ENCODE measurements at regions not wholly inside any gene's neighbourhood (a gene's known extent, or its start where the extent isn't known, plus 50 kb on each side); places are given as distances from the start of the nearest gene placed in this dataset.

- Histone ChIP-seq H3K4me3 (ENCODE audit: control insufficient read depth in 2 of 3, extremely low read depth in 1 of 3, insufficient read depth in 2 of 3, low read depth in 1 of 3, low read length in 3 of 3) (no peak overlapping the region), H4K20me1 (ENCODE audit: control insufficient read depth, extremely low read depth, insufficient read depth, low read length) (no peaks in the 10 kb centered on the region), H3K9me1 (ENCODE audit: control insufficient read depth, extremely low read depth, insufficient read depth, low read length) (no peaks in the 10 kb centered on the region), H3K27ac (ENCODE audit: control insufficient read depth, insufficient read depth, low read length) (no peak overlapping the region), H3K9me3 (ENCODE audit: control insufficient read depth, low read depth, low read length) (no peaks in the 10 kb centered on the region), H2AFZ (ENCODE audit: control insufficient read depth, low read length) (no peak overlapping the region), H3K27me3 (ENCODE audit: control insufficient read depth, extremely low read depth, insufficient read depth, low read length) (peaks cover 5% of the 10 kb centered on the region), H3K9ac (ENCODE audit: control insufficient read depth, extremely low read depth, insufficient read depth, low read length) (no peak overlapping the region), H3K4me1 (ENCODE audit: control insufficient read depth, extremely low read depth, insufficient read depth, low read length) (no peaks in the 10 kb centered on the region), H3K36me3 (ENCODE audit: control insufficient read depth in 2 of 2, extremely low read depth in 1 of 2, insufficient read depth in 2 of 2, low read length in 2 of 2) (no peaks in the 10 kb centered on the region), H3K4me2 (ENCODE audit: control insufficient read depth, extremely low read depth, insufficient read depth, low read depth, low read length) (no peak overlapping the region), H3K79me2 (ENCODE audit: control insufficient read depth, insufficient read depth, low read length) (no peaks in the 10 kb centered on the region)
- TF ChIP-seq EZH2 (IDR thresholded peaks at IDR 0.05; ENCODE audit: low read length): no peak
- TF ChIP-seq, protein P1, sequence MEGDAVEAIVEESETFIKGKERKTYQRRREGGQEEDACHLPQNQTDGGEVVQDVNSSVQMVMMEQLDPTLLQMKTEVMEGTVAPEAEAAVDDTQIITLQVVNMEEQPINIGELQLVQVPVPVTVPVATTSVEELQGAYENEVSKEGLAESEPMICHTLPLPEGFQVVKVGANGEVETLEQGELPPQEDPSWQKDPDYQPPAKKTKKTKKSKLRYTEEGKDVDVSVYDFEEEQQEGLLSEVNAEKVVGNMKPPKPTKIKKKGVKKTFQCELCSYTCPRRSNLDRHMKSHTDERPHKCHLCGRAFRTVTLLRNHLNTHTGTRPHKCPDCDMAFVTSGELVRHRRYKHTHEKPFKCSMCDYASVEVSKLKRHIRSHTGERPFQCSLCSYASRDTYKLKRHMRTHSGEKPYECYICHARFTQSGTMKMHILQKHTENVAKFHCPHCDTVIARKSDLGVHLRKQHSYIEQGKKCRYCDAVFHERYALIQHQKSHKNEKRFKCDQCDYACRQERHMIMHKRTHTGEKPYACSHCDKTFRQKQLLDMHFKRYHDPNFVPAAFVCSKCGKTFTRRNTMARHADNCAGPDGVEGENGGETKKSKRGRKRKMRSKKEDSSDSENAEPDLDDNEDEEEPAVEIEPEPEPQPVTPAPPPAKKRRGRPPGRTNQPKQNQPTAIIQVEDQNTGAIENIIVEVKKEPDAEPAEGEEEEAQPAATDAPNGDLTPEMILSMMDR (optimal IDR thresholded peaks at IDR 0.05 in 1 of 3, IDR thresholded peaks at IDR 0.05 in 1 of 3, conservative IDR thresholded peaks at IDR 0.05 in 1 of 3; ENCODE audit: extremely low read depth in 1 of 3, insufficient read depth in 2 of 3, low read length in 3 of 3): no peak
- FAIRE-seq (no peak), DNase-seq (ENCODE audit: low read depth, low spot score) (no peak)
- dilution Hi-C loops (cut with MboI; ENCODE audit: extremely low pct_ligation_motif_present, low sequenced_read_pairs): no loop called here
These were observed 204.3 kb downstream of the KIF26A start for GRCh38 chr14:104342435-104343293.

GRCh38 chr14:104343294-104343625 lies 204.9 kb downstream of the KIF26A start:
- FAIRE-seq: no peak
- no peak overlapping the region for H3K9ac ChIP-seq (ENCODE audit: control insufficient read depth, extremely low read depth, insufficient read depth, low read length)
- H3K9me1 ChIP-seq (ENCODE audit: control insufficient read depth, extremely low read depth, insufficient read depth, low read length): no peaks in the 10 kb centered on the region
- no peaks in the 10 kb centered on the region for H3K9me3 ChIP-seq (ENCODE audit: control insufficient read depth, low read depth, low read length)
- no peak overlapping the region for H3K4me2 ChIP-seq (ENCODE audit: control insufficient read depth, extremely low read depth, insufficient read depth, low read depth, low read length)
- dilution Hi-C loops (cut with MboI; ENCODE audit: extremely low pct_ligation_motif_present, low sequenced_read_pairs): no loop called here
- no peaks in the 10 kb centered on the region for H3K36me3 ChIP-seq (ENCODE audit: control insufficient read depth in 2 of 2, extremely low read depth in 1 of 2, insufficient read depth in 2 of 2, low read length in 2 of 2)
- TF ChIP-seq EZH2 (IDR thresholded peaks at IDR 0.05; ENCODE audit: low read length): no peak
- TF ChIP-seq, protein P1 (optimal IDR thresholded peaks at IDR 0.05 in 1 of 3, IDR thresholded peaks at IDR 0.05 in 1 of 3, conservative IDR thresholded peaks at IDR 0.05 in 1 of 3; ENCODE audit: extremely low read depth in 1 of 3, insufficient read depth in 2 of 3, low read length in 3 of 3): no peak
- H3K27me3 ChIP-seq (ENCODE audit: control insufficient read depth, extremely low read depth, insufficient read depth, low read length): peaks cover 5% of the 10 kb centered on the region
- no peaks in the 10 kb centered on the region for H3K79me2 ChIP-seq (ENCODE audit: control insufficient read depth, insufficient read depth, low read length)
- H3K27ac ChIP-seq (ENCODE audit: control insufficient read depth, insufficient read depth, low read length): no peak overlapping the region
- H4K20me1 ChIP-seq (ENCODE audit: control insufficient read depth, extremely low read depth, insufficient read depth, low read length): no peaks in the 10 kb centered on the region
- DNase-seq (ENCODE audit: low read depth, low spot score): no peak
- H2AFZ ChIP-seq (ENCODE audit: control insufficient read depth, low read length): no peak overlapping the region
- no peak overlapping the region for H3K4me3 ChIP-seq (ENCODE audit: control insufficient read depth in 2 of 3, extremely low read depth in 1 of 3, insufficient read depth in 2 of 3, low read depth in 1 of 3, low read length in 3 of 3)
- no peaks in the 10 kb centered on the region for H3K4me1 ChIP-seq (ENCODE audit: control insufficient read depth, extremely low read depth, insufficient read depth, low read length)
